ENCODE measurements at regions not wholly inside any gene's neighbourhood (a gene's known extent, or its start where the extent isn't known, plus 50 kb on each side); places are given as distances from the start of the nearest gene placed in this dataset.

DNA sequence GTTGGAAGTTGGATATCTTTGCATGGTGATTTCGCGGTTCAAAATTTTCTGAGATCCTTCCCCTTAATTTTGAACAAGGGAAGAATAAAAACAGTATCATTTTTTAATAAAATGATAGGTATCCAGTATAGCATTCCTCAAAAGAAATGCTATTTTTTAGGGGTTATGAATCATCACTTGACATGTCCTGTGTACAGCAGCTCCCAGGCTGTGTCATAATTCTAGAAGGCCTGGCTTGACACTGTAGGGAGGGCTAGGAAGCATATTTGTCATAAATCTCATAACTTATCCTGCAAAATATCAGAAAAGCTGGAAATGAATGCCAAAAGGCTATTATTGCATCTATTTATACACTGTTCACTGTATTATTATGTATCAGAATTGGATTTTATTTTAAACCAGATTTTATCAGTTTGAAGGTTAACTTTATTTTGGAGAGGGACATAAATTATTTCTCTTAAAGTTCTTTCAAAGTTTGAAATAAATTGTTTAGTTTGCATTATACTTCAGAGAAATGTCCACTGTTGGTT lies 539.1 kb upstream of the ROBO2 start:
- TF ChIP-seq POLR2AphosphoS5 (IDR thresholded peaks at IDR 0.05) (no peak), POLR2A (IDR thresholded peaks at IDR 0.05) (no peak), EP300 (IDR thresholded peaks at IDR 0.05; ENCODE audit: low read depth) (no peak)
- TF ChIP-seq, protein P1, sequence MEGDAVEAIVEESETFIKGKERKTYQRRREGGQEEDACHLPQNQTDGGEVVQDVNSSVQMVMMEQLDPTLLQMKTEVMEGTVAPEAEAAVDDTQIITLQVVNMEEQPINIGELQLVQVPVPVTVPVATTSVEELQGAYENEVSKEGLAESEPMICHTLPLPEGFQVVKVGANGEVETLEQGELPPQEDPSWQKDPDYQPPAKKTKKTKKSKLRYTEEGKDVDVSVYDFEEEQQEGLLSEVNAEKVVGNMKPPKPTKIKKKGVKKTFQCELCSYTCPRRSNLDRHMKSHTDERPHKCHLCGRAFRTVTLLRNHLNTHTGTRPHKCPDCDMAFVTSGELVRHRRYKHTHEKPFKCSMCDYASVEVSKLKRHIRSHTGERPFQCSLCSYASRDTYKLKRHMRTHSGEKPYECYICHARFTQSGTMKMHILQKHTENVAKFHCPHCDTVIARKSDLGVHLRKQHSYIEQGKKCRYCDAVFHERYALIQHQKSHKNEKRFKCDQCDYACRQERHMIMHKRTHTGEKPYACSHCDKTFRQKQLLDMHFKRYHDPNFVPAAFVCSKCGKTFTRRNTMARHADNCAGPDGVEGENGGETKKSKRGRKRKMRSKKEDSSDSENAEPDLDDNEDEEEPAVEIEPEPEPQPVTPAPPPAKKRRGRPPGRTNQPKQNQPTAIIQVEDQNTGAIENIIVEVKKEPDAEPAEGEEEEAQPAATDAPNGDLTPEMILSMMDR (IDR thresholded peaks at IDR 0.05): no peak

Measured in transverse colon (tissue), 4 donors.